ENCODE measurements at regions not wholly inside any gene's neighbourhood (a gene's known extent, or its start where the extent isn't known, plus 50 kb on each side); places are given as distances from the start of the nearest gene placed in this dataset.

DNA sequence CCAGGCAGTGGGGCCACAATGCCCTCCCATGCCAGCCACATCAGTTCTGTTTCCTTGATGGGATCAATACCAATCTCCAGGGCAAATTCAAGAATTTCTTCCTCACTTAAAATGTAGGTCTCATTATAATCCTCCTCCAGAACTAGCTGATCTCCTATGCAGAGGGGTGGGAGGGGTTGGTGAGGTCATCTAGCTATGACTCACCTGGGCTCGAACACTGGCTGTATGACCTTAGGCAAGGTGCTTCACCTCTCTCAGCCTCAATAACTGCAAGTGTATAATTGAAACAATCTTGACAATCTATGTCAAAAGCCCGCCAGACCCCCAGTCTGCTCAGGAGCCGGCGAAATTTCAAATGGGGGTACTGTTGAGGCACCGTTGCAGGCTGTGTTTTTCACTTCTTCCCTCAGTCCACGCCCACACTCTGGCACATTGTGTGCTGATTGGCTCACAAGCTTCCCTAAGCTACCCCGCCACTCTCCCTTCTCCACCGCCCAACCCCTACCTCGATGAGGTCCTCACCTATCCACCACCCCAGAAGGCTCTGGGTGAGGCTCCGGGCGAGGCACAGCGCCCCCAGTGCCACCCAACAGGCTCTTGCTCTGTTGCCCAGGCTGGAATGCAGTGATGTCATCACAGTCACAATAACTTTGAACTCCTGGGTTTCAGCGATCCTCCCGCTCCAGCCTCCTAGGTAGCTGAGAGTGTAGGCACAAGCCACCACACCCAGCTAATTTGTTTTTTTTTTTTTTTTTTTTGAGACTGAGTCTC lies 70.5 kb downstream of the ZNF22 start:
- DNase-seq (no peak), ATAC-seq (ENCODE audit: insufficient read depth, low read depth) (no peak)
- no peak overlapping the region for H2AFZ ChIP-seq (ENCODE audit: low read depth, low read length)
- H3K9me3 ChIP-seq (ENCODE audit: insufficient read depth, low read length, severe bottlenecking): peaks cover 3% of the 10 kb centered on the region
- H3K4me1 ChIP-seq (ENCODE audit: insufficient read depth, low read length): no peaks in the 10 kb centered on the region
- H3K4me3 ChIP-seq (ENCODE audit: low read depth in 1 of 2, low read length in 2 of 2): no peak overlapping the region
- no peak overlapping the region for H3K27ac ChIP-seq (ENCODE audit: low read length)
- no peaks in the 10 kb centered on the region for H3K36me3 ChIP-seq (ENCODE audit: insufficient read depth, low read length)
- TF ChIP-seq, protein P1, sequence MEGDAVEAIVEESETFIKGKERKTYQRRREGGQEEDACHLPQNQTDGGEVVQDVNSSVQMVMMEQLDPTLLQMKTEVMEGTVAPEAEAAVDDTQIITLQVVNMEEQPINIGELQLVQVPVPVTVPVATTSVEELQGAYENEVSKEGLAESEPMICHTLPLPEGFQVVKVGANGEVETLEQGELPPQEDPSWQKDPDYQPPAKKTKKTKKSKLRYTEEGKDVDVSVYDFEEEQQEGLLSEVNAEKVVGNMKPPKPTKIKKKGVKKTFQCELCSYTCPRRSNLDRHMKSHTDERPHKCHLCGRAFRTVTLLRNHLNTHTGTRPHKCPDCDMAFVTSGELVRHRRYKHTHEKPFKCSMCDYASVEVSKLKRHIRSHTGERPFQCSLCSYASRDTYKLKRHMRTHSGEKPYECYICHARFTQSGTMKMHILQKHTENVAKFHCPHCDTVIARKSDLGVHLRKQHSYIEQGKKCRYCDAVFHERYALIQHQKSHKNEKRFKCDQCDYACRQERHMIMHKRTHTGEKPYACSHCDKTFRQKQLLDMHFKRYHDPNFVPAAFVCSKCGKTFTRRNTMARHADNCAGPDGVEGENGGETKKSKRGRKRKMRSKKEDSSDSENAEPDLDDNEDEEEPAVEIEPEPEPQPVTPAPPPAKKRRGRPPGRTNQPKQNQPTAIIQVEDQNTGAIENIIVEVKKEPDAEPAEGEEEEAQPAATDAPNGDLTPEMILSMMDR (IDR thresholded peaks at IDR 0.05; ENCODE audit: borderline replicate concordance, extremely low read depth, low read length, poor library complexity, severe bottlenecking): no peak
- no peak for TF ChIP-seq EZH2 (IDR thresholded peaks at IDR 0.05; ENCODE audit: borderline replicate concordance, low read depth, low read length, severe bottlenecking)
- H3K9ac ChIP-seq (ENCODE audit: low read depth, low read length): no peak overlapping the region
- H3K27me3 ChIP-seq (ENCODE audit: insufficient read depth, low read length, poor library complexity): no peaks in the 10 kb centered on the region
- no peaks in the 10 kb centered on the region for H4K20me1 ChIP-seq (ENCODE audit: insufficient read depth, low read length)
- H3K79me2 ChIP-seq (ENCODE audit: insufficient read depth, low read length): no peaks in the 10 kb centered on the region
- no peak overlapping the region for H3K4me2 ChIP-seq (ENCODE audit: insufficient read depth, low read length)

DNA sequence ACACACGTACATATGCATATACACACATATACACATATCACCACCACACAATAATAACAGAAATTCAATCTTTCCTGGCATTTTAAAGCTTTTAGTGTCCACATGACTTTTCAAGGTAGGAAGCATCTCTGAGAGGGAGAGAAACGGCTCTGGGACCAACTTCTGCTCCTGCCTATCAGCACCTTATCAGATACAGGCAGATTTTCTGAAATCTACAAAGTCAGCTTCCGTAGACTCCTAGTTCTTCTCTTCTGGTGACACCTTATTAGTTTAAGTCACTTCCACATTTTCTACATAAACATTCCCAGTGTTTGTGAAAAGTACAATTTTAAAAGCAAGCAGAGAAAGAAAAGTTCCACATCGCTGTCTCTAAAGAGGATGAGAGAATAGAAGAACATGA lies 74.5 kb downstream of the ZNF22 start:
- no peaks in the 10 kb centered on the region for H3K4me1 ChIP-seq (ENCODE audit: insufficient read depth, low read length)
- DNase-seq: no peak
- H3K9me3 ChIP-seq (ENCODE audit: insufficient read depth, low read length, severe bottlenecking): peaks cover 3% of the 10 kb centered on the region
- H3K27me3 ChIP-seq (ENCODE audit: insufficient read depth, low read length, poor library complexity): no peaks in the 10 kb centered on the region
- no peak for TF ChIP-seq EZH2 (IDR thresholded peaks at IDR 0.05; ENCODE audit: borderline replicate concordance, low read depth, low read length, severe bottlenecking)
- TF ChIP-seq, protein P1 (IDR thresholded peaks at IDR 0.05; ENCODE audit: borderline replicate concordance, extremely low read depth, low read length, poor library complexity, severe bottlenecking): no peak
- no peak for ATAC-seq (ENCODE audit: insufficient read depth, low read depth)
- H2AFZ ChIP-seq (ENCODE audit: low read depth, low read length): no peak overlapping the region
- no peak overlapping the region for H3K9ac ChIP-seq (ENCODE audit: low read depth, low read length)
- H4K20me1 ChIP-seq (ENCODE audit: insufficient read depth, low read length): no peaks in the 10 kb centered on the region
- H3K79me2 ChIP-seq (ENCODE audit: insufficient read depth, low read length): no peaks in the 10 kb centered on the region
- H3K4me3 ChIP-seq (ENCODE audit: low read depth in 1 of 2, low read length in 2 of 2): no peak overlapping the region
- no peak overlapping the region for H3K27ac ChIP-seq (ENCODE audit: low read length)
- no peaks in the 10 kb centered on the region for H3K36me3 ChIP-seq (ENCODE audit: insufficient read depth, low read length)
- H3K4me2 ChIP-seq (ENCODE audit: insufficient read depth, low read length): no peak overlapping the region

DNA sequence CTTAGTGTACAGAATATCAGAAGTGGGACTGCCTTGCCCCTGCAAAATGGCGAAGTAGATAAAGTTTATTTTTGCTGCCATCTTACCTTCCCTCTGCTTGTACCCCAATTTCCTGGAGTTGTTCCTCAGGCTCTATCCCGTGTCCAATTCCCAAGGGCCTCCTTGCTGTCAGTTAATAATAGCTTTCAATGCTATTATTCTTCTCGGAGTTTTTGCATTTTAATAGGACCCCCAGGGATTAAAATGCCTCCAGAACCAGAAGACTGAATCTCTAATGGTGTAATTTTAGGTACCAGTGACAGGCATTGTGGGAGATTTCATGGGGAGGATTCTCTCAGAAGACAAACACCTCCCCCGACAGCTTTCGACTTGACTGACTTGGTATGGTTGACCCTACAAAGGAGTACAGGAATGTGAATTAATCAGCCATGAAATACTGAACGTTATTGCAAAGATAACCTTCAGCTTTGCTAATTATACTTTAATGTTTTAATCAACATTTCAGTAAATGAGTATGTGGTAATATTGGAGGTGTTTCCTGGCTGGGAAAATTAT lies 75.2 kb downstream of the ZNF22 start:
- H3K27ac ChIP-seq (ENCODE audit: low read length): no peak overlapping the region
- no peak overlapping the region for H3K4me3 ChIP-seq (ENCODE audit: low read depth in 1 of 2, low read length in 2 of 2)
- H3K27me3 ChIP-seq (ENCODE audit: insufficient read depth, low read length, poor library complexity): no peaks in the 10 kb centered on the region
- ATAC-seq (ENCODE audit: insufficient read depth, low read depth): no peak
- H3K4me1 ChIP-seq (ENCODE audit: insufficient read depth, low read length): no peaks in the 10 kb centered on the region
- H3K36me3 ChIP-seq (ENCODE audit: insufficient read depth, low read length): no peaks in the 10 kb centered on the region
- H3K4me2 ChIP-seq (ENCODE audit: insufficient read depth, low read length): no peak overlapping the region
- H3K9ac ChIP-seq (ENCODE audit: low read depth, low read length): no peak overlapping the region
- H3K9me3 ChIP-seq (ENCODE audit: insufficient read depth, low read length, severe bottlenecking): peaks cover 3% of the 10 kb centered on the region
- no peak for TF ChIP-seq EZH2 (IDR thresholded peaks at IDR 0.05; ENCODE audit: borderline replicate concordance, low read depth, low read length, severe bottlenecking)
- TF ChIP-seq, protein P1 (IDR thresholded peaks at IDR 0.05; ENCODE audit: borderline replicate concordance, extremely low read depth, low read length, poor library complexity, severe bottlenecking): no peak
- no peaks in the 10 kb centered on the region for H3K79me2 ChIP-seq (ENCODE audit: insufficient read depth, low read length)
- no peaks in the 10 kb centered on the region for H4K20me1 ChIP-seq (ENCODE audit: insufficient read depth, low read length)
- no peak overlapping the region for H2AFZ ChIP-seq (ENCODE audit: low read depth, low read length)
- DNase-seq: no peak
